ENCODE measurements at regions not wholly inside any gene's neighbourhood (a gene's known extent, or its start where the extent isn't known, plus 50 kb on each side); places are given as distances from the start of the nearest gene placed in this dataset.

GRCh38 chr6:14275493-14275851 is 157.9 kb downstream of the CD83 start:
- H3K9me3 ChIP-seq (ENCODE audit: low read length) = peaks cover 11% of the 10 kb centered on the region
- ChIA-PET POLR2A (no interaction called here), CTCF (ENCODE audit: low intra/inter-chr PET ratio, low total read pairs) (no interaction called here)
- H3K9ac ChIP-seq (ENCODE audit: insufficient read depth, low read depth, low read length) = no peak overlapping the region
- no peak overlapping the region for H3K4me2 ChIP-seq (ENCODE audit: low read depth, low read length)
- H3K36me3 ChIP-seq (replicated peaks in 1 of 2; ENCODE audit: control insufficient read depth in 1 of 2, insufficient read depth in 2 of 2, low read length in 2 of 2) = no peaks in the 10 kb centered on the region
- H3K27ac ChIP-seq (ENCODE audit: extremely low read length, insufficient read depth, low read length) = no peak overlapping the region
- no peak for TF ChIP-seq ZNF343 (CRISPR knock-in tag; IDR thresholded peaks at IDR 0.05)
- no peak for TF ChIP-seq HOXA9 (CRISPR knock-in tag; IDR thresholded peaks at IDR 0.05; ENCODE audit: borderline replicate concordance)
- no peak for TF ChIP-seq MEIS2 (CRISPR knock-in tag; IDR thresholded peaks at IDR 0.05)
- TF ChIP-seq WIZ (CRISPR knock-in tag; IDR thresholded peaks at IDR 0.05) = no peak
- no peak for TF ChIP-seq ZNF703 (CRISPR knock-in tag; IDR thresholded peaks at IDR 0.05; ENCODE audit: borderline replicate concordance)
- TF ChIP-seq ZFP41 (CRISPR knock-in tag; IDR thresholded peaks at IDR 0.05; ENCODE audit: borderline replicate concordance) = no peak
- TF ChIP-seq ATF1 (CRISPR knock-in tag; IDR thresholded peaks at IDR 0.05) = no peak
- no peak for TF ChIP-seq GMEB1 (CRISPR knock-in tag; IDR thresholded peaks at IDR 0.05; ENCODE audit: borderline replicate concordance)
- no peak for TF ChIP-seq KAT2B (IDR thresholded peaks at IDR 0.05; ENCODE audit: borderline replicate concordance, low read depth, low read length)
- no peak for TF ChIP-seq NCOA5 (CRISPR knock-in tag; IDR thresholded peaks at IDR 0.05)
- no peak for TF ChIP-seq JUND (CRISPR knock-in tag; IDR thresholded peaks at IDR 0.05)
- no peak for TF ChIP-seq ZBTB40 (IDR thresholded peaks at IDR 0.05)
- TF ChIP-seq ZBTB40 (CRISPR knock-in tag; IDR thresholded peaks at IDR 0.05) = no peak
- no peak for TF ChIP-seq ZBTB3 (CRISPR knock-in tag; IDR thresholded peaks at IDR 0.05; ENCODE audit: borderline replicate concordance, low read depth)
- no peak for TF ChIP-seq CBX2 (IDR thresholded peaks at IDR 0.05; ENCODE audit: low read depth, low read length)
- TF ChIP-seq CBX2 (CRISPR knock-in tag; IDR thresholded peaks at IDR 0.05; ENCODE audit: low read depth) = no peak
- TF ChIP-seq PAF1 (CRISPR knock-in tag; IDR thresholded peaks at IDR 0.05) = no peak
- FAIRE-seq (no peak), DNase-seq (ENCODE audit: low spot score) (no peak), ATAC-seq (no peak)
- H4K20me1 ChIP-seq (ENCODE audit: insufficient read depth, low read length) = no peaks in the 10 kb centered on the region
- in situ Hi-C loops (cut with HindIII; ENCODE audit: extremely low pct_ligation_motif_present, low pct_unique_long_range_greater_than_20kb) = no loop called here
- H3K27me3 ChIP-seq (ENCODE audit: control insufficient read depth in 1 of 2, insufficient read depth in 2 of 2, low read length in 2 of 2) = no peaks in the 10 kb centered on the region; a peak in 1 of 5 replicates
- H3K79me2 ChIP-seq (ENCODE audit: insufficient read depth, low read length) = no peaks in the 10 kb centered on the region
- 83% methylated on average over 2 of the region's 9 CpGs for WGBS (ENCODE audit: low lambda C conversion rate)
- H2AFZ ChIP-seq (ENCODE audit: low read length) = no peak overlapping the region
- BruUV-seq (replicated peaks) = no TSS peak
- H3K4me3 ChIP-seq (replicated peaks in 1 of 3; ENCODE audit: insufficient read depth in 1 of 3, low read depth in 2 of 3, low read length in 3 of 3) = no peak overlapping the region
- intact Hi-C loops (cut with micrococcal nuclease; ENCODE audit: unreplicated experiment) = no loop called here
- H3K4me1 ChIP-seq (ENCODE audit: insufficient read depth, low read length) = no peaks in the 10 kb centered on the region

All from HepG2 (cell line).